ENCODE measurements at regions not wholly inside any gene's neighbourhood (a gene's known extent, or its start where the extent isn't known, plus 50 kb on each side); places are given as distances from the start of the nearest gene placed in this dataset.

- DNase-seq = no peak
These were observed 253.2 kb downstream of the TOMM20 start for GRCh38 chr1:234875328-234875952.

- no peak for DNase-seq
These were observed 254.0 kb downstream of the TOMM20 start for GRCh38 chr1:234874291-234875288.

GRCh38 chr1:234871710-234872271 is 256.8 kb downstream of the TOMM20 start:
- no peak for DNase-seq

GRCh38 chr1:234871039-234871709 is 257.5 kb downstream of the TOMM20 start:
- DNase-seq = no peak

- no peak for DNase-seq
These were observed 258.3 kb downstream of the TOMM20 start for GRCh38 chr1:234870020-234870981.

- DNase-seq = no peak
These were observed 259.2 kb downstream of the TOMM20 start for GRCh38 chr1:234869182-234870019.

- DNase-seq = no peak
These were observed 258.5 kb upstream of the IRF2BP2 start for GRCh38 chr1:234868296-234869147.

- DNase-seq = no peak
These were observed 256.3 kb upstream of the IRF2BP2 start for GRCh38 chr1:234866007-234866866.

- DNase-seq = no peak
These were observed 255.4 kb upstream of the IRF2BP2 start for GRCh38 chr1:234865171-234866006.

- no peak for DNase-seq
These were observed 254.1 kb upstream of the IRF2BP2 start for GRCh38 chr1:234864116-234864515.

- no peak for DNase-seq
These were observed 253.6 kb upstream of the IRF2BP2 start for GRCh38 chr1:234863551-234863971.

- no peak for DNase-seq
These were observed 253.1 kb upstream of the IRF2BP2 start for GRCh38 chr1:234862944-234863515.

GRCh38 chr1:234862360-234862943 is 252.5 kb upstream of the IRF2BP2 start:
- no peak for DNase-seq

- DNase-seq = no peak
These were observed 251.8 kb upstream of the IRF2BP2 start for GRCh38 chr1:234861761-234862160.

GRCh38 chr1:234861024-234861620 is 251.1 kb upstream of the IRF2BP2 start:
- DNase-seq = no peak

GRCh38 chr1:234858722-234859121 is 248.7 kb upstream of the IRF2BP2 start:
- DNase-seq = no peak

GRCh38 chr1:234856845-234857245 is 246.9 kb upstream of the IRF2BP2 start:
- no peak for DNase-seq

All from activated T-cell treated with anti-CD3 and anti-CD28 coated beads, Interleukin-2, amount 50 U/mL, for 1 hour (primary cell).